ENCODE measurements at regions not wholly inside any gene's neighbourhood (a gene's known extent, or its start where the extent isn't known, plus 50 kb on each side); places are given as distances from the start of the nearest gene placed in this dataset.

- FAIRE-seq (no peak), DNase-seq (ENCODE audit: insufficient read length, low spot score) (no peak)
- no peak for TF ChIP-seq POLR2A (IDR thresholded peaks at IDR 0.05; ENCODE audit: low read depth, low read length)
Measured at GRCh38 chr6:22045261-22045912, 251.4 kb downstream of the PRL start.

- DNase-seq (ENCODE audit: insufficient read length, low spot score) (no peak), FAIRE-seq (no peak)
- TF ChIP-seq POLR2A (IDR thresholded peaks at IDR 0.05; ENCODE audit: low read depth, low read length), result no peak
Measured at GRCh38 chr6:22049002-22049401, 247.8 kb downstream of the PRL start.

GRCh38 chr6:22053391-22053997 is 243.3 kb downstream of the PRL start:
- FAIRE-seq (no peak), DNase-seq (ENCODE audit: insufficient read length, low spot score) (no peak)
- no peak for TF ChIP-seq POLR2A (IDR thresholded peaks at IDR 0.05; ENCODE audit: low read depth, low read length)

- FAIRE-seq (no peak), DNase-seq (ENCODE audit: insufficient read length, low spot score) (no peak)
- no peak for TF ChIP-seq POLR2A (IDR thresholded peaks at IDR 0.05; ENCODE audit: low read depth, low read length)
Measured at GRCh38 chr6:22056398-22056797, 240.4 kb downstream of the PRL start.

GRCh38 chr6:22057962-22058361 is 238.9 kb downstream of the PRL start:
- no peak for FAIRE-seq
- TF ChIP-seq POLR2A (IDR thresholded peaks at IDR 0.05; ENCODE audit: low read depth, low read length), result no peak

GRCh38 chr6:22059126-22059525 is 237.7 kb downstream of the PRL start:
- DNase-seq (ENCODE audit: insufficient read length, low spot score), result no peak
- TF ChIP-seq POLR2A (IDR thresholded peaks at IDR 0.05; ENCODE audit: low read depth, low read length), result no peak
- FAIRE-seq, result no peak

More at GRCh38 chr6:22057962-22058361, 238.9 kb downstream of the PRL start:
- no peak for DNase-seq (ENCODE audit: insufficient read length, low spot score)

GRCh38 chr6:22059946-22060345 is 236.9 kb downstream of the PRL start:
- DNase-seq (ENCODE audit: insufficient read length, low spot score) (no peak), FAIRE-seq (no peak)
- no peak for TF ChIP-seq POLR2A (IDR thresholded peaks at IDR 0.05; ENCODE audit: low read depth, low read length)

GRCh38 chr6:22062807-22063408 is 233.9 kb downstream of the PRL start:
- DNase-seq (ENCODE audit: insufficient read length, low spot score), result no peak
- no peak for FAIRE-seq
- no peak for TF ChIP-seq POLR2A (IDR thresholded peaks at IDR 0.05; ENCODE audit: low read depth, low read length)

- no peak for DNase-seq (ENCODE audit: insufficient read length, low spot score)
- no peak for FAIRE-seq
- no peak for TF ChIP-seq POLR2A (IDR thresholded peaks at IDR 0.05; ENCODE audit: low read depth, low read length)
Measured at GRCh38 chr6:22064558-22064957, 232.3 kb downstream of the PRL start.

- no peak for TF ChIP-seq POLR2A (IDR thresholded peaks at IDR 0.05; ENCODE audit: low read depth, low read length)
- FAIRE-seq (no peak), DNase-seq (ENCODE audit: insufficient read length, low spot score) (no peak)
Measured at GRCh38 chr6:22067122-22067521, 229.7 kb downstream of the PRL start.

- DNase-seq (ENCODE audit: insufficient read length, low spot score), result no peak
- TF ChIP-seq POLR2A (IDR thresholded peaks at IDR 0.05; ENCODE audit: low read depth, low read length), result no peak
- no peak for FAIRE-seq
Measured at GRCh38 chr6:22067671-22068070, 229.2 kb downstream of the PRL start.

GRCh38 chr6:22068561-22069305 is 228.1 kb downstream of the PRL start:
- no peak for FAIRE-seq
- DNase-seq (ENCODE audit: insufficient read length, low spot score), result no peak
- TF ChIP-seq POLR2A (IDR thresholded peaks at IDR 0.05; ENCODE audit: low read depth, low read length), result no peak

- FAIRE-seq, result no peak
- DNase-seq (ENCODE audit: insufficient read length, low spot score), result no peak
Measured at GRCh38 chr6:22069306-22069800, 227.5 kb downstream of the PRL start.

More at GRCh38 chr6:22069306-22069800, 227.5 kb downstream of the PRL start:
- TF ChIP-seq POLR2A (IDR thresholded peaks at IDR 0.05; ENCODE audit: low read depth, low read length), result no peak
